NCI-H82 treated with DMSO at 0.1 percent for 48 hours (cell line): ENCODE measurements at regions not wholly inside any gene's neighbourhood (a gene's known extent, or its start where the extent isn't known, plus 50 kb on each side); places are given as distances from the start of the nearest gene placed in this dataset.
"Not testable (repeated sequence)": the region's sequence is repeated elsewhere in the genome, so short reads cannot be mapped to it uniquely, and the experiment has no call there.

Experiments used
- DNase-seq: peaks from one replicate; lab custom pipeline; 2025; ENCODE audit not compliant: unreplicated experiment; lab: John Stamatoyannopoulos, UW

- DNase-seq, result no peak
Observed at GRCh38 chr2:187679454-187679853, 125.2 kb upstream of the TFPI start.

GRCh38 chr2:187684174-187684573 lies 129.9 kb upstream of the TFPI start:
- no peak for DNase-seq

GRCh38 chr2:187686416-187687024 lies 132.3 kb upstream of the TFPI start:
- no peak for DNase-seq

GRCh38 chr2:187687585-187687984 lies 133.3 kb upstream of the TFPI start:
- DNase-seq, result no peak

GRCh38 chr2:187689372-187689771 lies 135.1 kb upstream of the TFPI start:
- no peak for DNase-seq

- no peak for DNase-seq
Observed at GRCh38 chr2:187693923-187694322, 139.7 kb upstream of the TFPI start.

- not testable (repeated sequence) for DNase-seq
Observed at GRCh38 chr2:187696644-187697043, 142.4 kb upstream of the TFPI start.

GRCh38 chr2:187698374-187699110 lies 144.3 kb upstream of the TFPI start:
- no peak for DNase-seq

- no peak for DNase-seq
Observed at GRCh38 chr2:187702157-187702556, 147.9 kb upstream of the TFPI start.

- DNase-seq, result no peak
Observed at GRCh38 chr2:187708272-187708671, 154.0 kb upstream of the TFPI start.

- no peak for DNase-seq
Observed at GRCh38 chr2:187709065-187709464, 154.8 kb upstream of the TFPI start.

- no peak for DNase-seq
Observed at GRCh38 chr2:187710791-187711521, 156.7 kb upstream of the TFPI start.

GRCh38 chr2:187715590-187715989 lies 161.4 kb upstream of the TFPI start:
- DNase-seq, result no peak

GRCh38 chr2:187716301-187716700 lies 162.1 kb upstream of the TFPI start:
- DNase-seq, result no peak

GRCh38 chr2:187718092-187718491 lies 163.9 kb upstream of the TFPI start:
- no peak for DNase-seq

- DNase-seq, result no peak
Observed at GRCh38 chr2:187719510-187719909, 165.3 kb upstream of the TFPI start.

GRCh38 chr2:187748958-187749357 lies 194.7 kb upstream of the TFPI start:
- DNase-seq, result no peak

GRCh38 chr2:187749804-187750431 lies 195.7 kb upstream of the TFPI start:
- DNase-seq, result no peak

- DNase-seq, result no peak
Observed at GRCh38 chr2:187768995-187769394, 214.8 kb upstream of the TFPI start.

- DNase-seq, result no peak
Observed at GRCh38 chr2:187769437-187769836, 215.2 kb upstream of the TFPI start.

GRCh38 chr2:187774551-187775071 lies 220.4 kb upstream of the TFPI start:
- DNase-seq, result no peak
